Brain microvascular endothelial cell (primary cell): ENCODE measurements at regions not wholly inside any gene's neighbourhood (a gene's known extent, or its start where the extent isn't known, plus 50 kb on each side); places are given as distances from the start of the nearest gene placed in this dataset.

ENCODE experiments used
- DNase-seq: peaks from one replicate; pipeline ENCODE4 v3.0.0-alpha.2; 2020
- H3K27ac ChIP-seq: fragments of 250-450 bp; sonication (Bioruptor Pico); 2 replicates; pipeline ENCODE4 v1.5.1; 2020; ENCODE audit warnings: mild to moderate bottlenecking, moderate library complexity
- H3K27me3 ChIP-seq: fragments of 250-450 bp; sonication (Bioruptor Pico); replicated peaks from 2 replicates; pipeline ENCODE4 v1.5.1; 2020; ENCODE audit warnings: mild to moderate bottlenecking
- H3K36me3 ChIP-seq: fragments of 250-450 bp; sonication (Bioruptor Pico); replicated peaks from 2 replicates; pipeline ENCODE4 v1.5.1; 2020; ENCODE audit warnings: mild to moderate bottlenecking
- H3K4me3 ChIP-seq: 2 replicates; pipeline ENCODE4 v1.5.1; 2011; ENCODE audit warnings: low read depth, mild to moderate bottlenecking, control low read depth, low read length, moderate library complexity
- in situ Hi-C: cut with HindIII; loops from 2 replicates; pipeline ENCODE4 v1.10.0; 2017; ENCODE audit warnings: low sequenced_read_pairs, low pct_ligation_motif_present
- TF ChIP-seq, protein P1 (sequence below): IDR thresholded peaks from 2 replicates; pipeline ENCODE4 v1.5.1; 2011; ENCODE audit warnings: low read depth, mild to moderate bottlenecking, moderate library complexity, low read length, control low read depth, inconsistent platforms; ENCODE audit errors: missing control alignments

DNA sequence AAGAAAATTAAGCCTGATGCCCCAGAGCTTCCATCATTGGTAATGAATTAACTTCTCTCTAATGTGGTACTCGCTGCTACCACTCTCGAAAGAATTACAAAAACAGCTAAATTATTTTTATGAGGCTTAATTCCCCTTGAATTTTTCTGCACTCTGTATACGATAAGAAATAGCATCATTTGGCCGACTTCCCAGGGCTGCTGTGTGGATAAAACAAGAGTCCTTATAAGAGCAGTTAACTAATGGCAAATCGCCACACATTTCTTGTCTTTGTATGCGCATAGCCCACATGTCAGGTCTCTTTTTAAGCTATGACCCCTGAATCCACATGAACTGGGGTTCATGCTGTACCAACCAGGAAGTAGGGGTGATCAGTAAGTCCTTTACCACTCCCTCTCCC is 668.4 kb downstream of the TMEM182 start:
- no peak overlapping the region for H3K27ac ChIP-seq
- in situ Hi-C loops, result no loop called here
- no peaks in the 10 kb centered on the region for H3K27me3 ChIP-seq
- TF ChIP-seq, protein P1, sequence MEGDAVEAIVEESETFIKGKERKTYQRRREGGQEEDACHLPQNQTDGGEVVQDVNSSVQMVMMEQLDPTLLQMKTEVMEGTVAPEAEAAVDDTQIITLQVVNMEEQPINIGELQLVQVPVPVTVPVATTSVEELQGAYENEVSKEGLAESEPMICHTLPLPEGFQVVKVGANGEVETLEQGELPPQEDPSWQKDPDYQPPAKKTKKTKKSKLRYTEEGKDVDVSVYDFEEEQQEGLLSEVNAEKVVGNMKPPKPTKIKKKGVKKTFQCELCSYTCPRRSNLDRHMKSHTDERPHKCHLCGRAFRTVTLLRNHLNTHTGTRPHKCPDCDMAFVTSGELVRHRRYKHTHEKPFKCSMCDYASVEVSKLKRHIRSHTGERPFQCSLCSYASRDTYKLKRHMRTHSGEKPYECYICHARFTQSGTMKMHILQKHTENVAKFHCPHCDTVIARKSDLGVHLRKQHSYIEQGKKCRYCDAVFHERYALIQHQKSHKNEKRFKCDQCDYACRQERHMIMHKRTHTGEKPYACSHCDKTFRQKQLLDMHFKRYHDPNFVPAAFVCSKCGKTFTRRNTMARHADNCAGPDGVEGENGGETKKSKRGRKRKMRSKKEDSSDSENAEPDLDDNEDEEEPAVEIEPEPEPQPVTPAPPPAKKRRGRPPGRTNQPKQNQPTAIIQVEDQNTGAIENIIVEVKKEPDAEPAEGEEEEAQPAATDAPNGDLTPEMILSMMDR, result no peak
- H3K4me3 ChIP-seq, result no peak overlapping the region
- H3K36me3 ChIP-seq, result no peaks in the 10 kb centered on the region
- no peak for DNase-seq

DNA sequence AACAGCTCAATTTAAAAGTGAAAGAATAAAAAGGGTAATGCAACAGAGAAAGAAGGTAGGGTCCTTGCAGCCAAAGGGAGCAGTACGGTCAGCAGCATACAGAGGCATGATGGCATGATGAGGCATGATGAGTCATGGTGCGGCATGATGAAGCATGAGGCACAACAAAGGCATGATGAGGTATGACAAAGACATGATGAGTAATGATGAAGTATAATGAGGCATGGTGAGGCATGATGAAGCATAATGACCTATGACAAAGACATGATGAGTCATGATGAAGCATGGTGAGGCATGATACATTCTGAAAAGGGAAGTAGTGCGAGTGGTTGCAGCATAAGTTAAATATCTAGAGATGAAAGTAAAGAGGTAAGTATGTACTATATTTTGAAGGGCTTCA is 673.2 kb downstream of the TMEM182 start:
- no peaks in the 10 kb centered on the region for H3K27me3 ChIP-seq
- in situ Hi-C loops, result no loop called here
- no peak overlapping the region for H3K27ac ChIP-seq
- DNase-seq, result no peak
- H3K36me3 ChIP-seq, result no peaks in the 10 kb centered on the region
- TF ChIP-seq, protein P1, result no peak
- no peak overlapping the region for H3K4me3 ChIP-seq

DNA sequence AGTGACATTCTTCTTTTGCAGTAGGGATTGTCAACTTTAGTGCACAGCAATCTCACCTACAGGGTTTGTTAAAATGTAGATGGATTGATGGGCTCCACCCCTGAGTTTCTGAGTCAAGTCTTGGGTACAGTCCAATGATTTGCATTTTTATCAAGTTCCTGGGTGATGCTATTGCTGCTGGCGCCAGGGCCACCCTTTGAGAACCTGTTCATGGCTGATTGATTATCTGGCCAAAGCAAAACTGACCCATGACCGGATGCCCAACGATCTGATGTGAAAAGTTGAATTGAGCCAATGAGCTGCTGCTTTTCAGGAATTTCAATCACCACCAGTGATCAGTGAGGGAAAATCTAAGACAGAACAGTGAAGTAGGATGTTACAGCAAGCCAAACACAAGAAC is 675.3 kb downstream of the TMEM182 start:
- Histone ChIP-seq H3K4me3 (no peak overlapping the region), H3K27me3 (no peaks in the 10 kb centered on the region), H3K27ac (no peak overlapping the region), H3K36me3 (no peaks in the 10 kb centered on the region)
- DNase-seq, result no peak
- in situ Hi-C loops, result no loop called here
- TF ChIP-seq, protein P1, result no peak

DNA sequence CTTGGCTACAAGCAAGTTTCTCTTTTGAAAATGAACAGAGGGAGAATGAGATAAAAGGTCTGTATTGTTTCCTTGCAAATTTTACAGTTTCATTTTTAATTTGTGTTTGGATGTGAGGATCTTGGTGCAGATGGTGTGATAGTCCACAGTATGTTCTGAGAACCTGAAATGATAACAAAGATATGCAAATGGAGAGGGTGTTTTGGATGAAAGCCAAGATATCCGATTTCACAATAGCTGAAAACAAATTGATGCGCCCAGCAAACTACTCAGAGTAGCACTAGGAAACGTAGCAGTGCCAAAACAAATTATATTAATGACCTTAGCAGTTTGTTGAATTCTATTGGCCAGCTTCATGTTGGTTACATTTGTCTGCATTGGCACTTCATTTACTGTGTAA is 683.5 kb downstream of the TMEM182 start:
- H3K27ac ChIP-seq, result no peak overlapping the region
- DNase-seq, result no peak
- H3K4me3 ChIP-seq, result no peak overlapping the region
- no peaks in the 10 kb centered on the region for H3K36me3 ChIP-seq
- in situ Hi-C loops, result no loop called here
- TF ChIP-seq, protein P1, result no peak
- no peaks in the 10 kb centered on the region for H3K27me3 ChIP-seq

- no peak overlapping the region for H3K4me3 ChIP-seq
- TF ChIP-seq, protein P1, result no peak
- in situ Hi-C loops, result no loop called here
- no peak overlapping the region for H3K27ac ChIP-seq
- no peaks in the 10 kb centered on the region for H3K27me3 ChIP-seq
- DNase-seq, result no peak
- H3K36me3 ChIP-seq, result no peaks in the 10 kb centered on the region
Measured at GRCh38 chr2:103448495-103448894, 686.7 kb downstream of the TMEM182 start.

DNA sequence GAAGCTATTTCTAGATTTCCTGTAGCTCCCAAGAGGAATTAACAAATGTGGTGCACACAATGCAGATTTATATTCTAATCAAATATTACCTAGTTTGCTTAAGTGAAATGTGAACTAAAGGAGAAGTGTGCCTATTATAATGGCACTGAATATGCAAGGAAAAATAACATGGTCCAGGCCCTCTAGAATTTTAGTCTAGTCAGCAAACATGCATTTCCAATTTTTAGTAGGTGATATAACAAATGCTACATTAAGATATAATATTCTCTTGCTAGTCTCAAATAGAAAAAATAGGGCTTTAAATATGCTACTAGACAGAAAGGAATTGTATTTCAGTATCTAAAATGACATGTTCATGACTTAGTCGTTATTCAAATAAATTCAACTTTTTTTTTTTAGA is 689.5 kb downstream of the TMEM182 start:
- H3K27ac ChIP-seq, result no peak overlapping the region
- no peak for DNase-seq
- no peaks in the 10 kb centered on the region for H3K27me3 ChIP-seq
- TF ChIP-seq, protein P1, result no peak
- in situ Hi-C loops, result no loop called here
- no peaks in the 10 kb centered on the region for H3K36me3 ChIP-seq
- no peak overlapping the region for H3K4me3 ChIP-seq
